HG02870 (cell line): ENCODE measurements at regions not wholly inside any gene's neighbourhood (a gene's known extent, or its start where the extent isn't known, plus 50 kb on each side); places are given as distances from the start of the nearest gene placed in this dataset.

Source experiments
- ATAC-seq: cut with Tn5 transposase; IDR thresholded peaks from one replicate; pipeline ENCODE4 v1.9.1; 2021; ENCODE audit warnings: mild to moderate bottlenecking, moderate library complexity; ENCODE audit not compliant: unreplicated experiment

GRCh38 chr9:95627802-95628201 is 111.0 kb upstream of the PTCH1 start:
- ATAC-seq: no peak

- no peak for ATAC-seq
Measured at GRCh38 chr9:95626885-95627558, 110.3 kb upstream of the PTCH1 start.

DNA sequence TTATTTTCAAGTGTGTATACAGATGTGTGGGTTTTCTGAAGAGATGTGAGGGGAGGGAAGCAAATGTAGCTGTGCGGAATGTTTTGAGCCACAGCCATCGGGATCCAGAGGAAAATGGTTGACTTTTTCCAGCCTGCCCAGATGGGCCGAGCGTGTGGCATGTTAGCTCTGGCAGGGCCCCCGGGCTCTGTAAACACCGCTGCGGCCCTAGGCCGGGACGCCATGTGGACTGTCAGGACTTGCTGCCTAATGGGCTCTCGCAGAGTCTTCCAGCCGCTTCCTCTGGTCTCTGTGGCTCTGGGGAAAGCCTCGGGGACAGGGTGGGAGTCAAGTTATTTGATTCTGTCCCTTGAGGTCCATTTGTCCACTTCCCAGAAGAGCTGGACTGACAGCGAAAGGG is 109.6 kb upstream of the PTCH1 start:
- ATAC-seq: no peak

DNA sequence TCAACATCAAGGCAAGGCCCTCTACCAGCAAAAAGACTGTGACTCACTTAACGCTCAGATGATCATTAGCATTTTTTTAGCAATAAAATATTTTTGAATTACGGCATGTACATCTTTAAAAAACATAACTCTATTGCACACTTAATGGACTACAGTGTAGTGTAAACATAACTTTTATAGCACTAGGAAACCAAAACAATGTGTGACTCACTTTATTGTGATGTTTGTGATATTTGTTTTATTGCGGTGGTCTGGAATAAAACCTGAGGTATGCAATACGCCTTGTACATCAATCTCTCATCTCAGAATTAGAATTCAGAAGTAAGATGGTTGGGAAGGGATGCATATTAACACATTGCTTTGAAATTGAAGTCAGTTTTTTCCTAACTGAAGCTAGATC is 106.9 kb upstream of the PTCH1 start:
- ATAC-seq: no peak

DNA sequence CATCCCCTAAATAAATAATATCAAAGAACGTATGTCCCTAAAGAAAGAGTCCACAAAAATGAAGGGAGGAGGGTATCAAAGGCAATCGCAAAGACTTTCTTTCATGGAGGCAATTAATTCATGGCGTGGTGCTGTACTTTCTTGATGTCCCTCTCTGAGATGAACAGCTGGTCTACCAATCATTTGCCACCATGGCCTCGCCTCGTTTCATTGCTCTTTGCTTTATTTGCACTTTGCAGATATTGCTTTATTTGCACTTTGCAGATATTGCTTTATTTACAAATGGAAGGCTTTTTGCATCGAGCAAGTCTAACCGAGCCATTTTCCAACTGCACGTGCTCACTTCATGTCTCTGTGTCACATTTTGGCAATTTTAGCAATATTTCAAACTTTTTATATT is 104.0 kb upstream of the PTCH1 start:
- ATAC-seq: no peak

GRCh38 chr9:95620314-95620713 is 103.5 kb upstream of the PTCH1 start:
- ATAC-seq: no peak

DNA sequence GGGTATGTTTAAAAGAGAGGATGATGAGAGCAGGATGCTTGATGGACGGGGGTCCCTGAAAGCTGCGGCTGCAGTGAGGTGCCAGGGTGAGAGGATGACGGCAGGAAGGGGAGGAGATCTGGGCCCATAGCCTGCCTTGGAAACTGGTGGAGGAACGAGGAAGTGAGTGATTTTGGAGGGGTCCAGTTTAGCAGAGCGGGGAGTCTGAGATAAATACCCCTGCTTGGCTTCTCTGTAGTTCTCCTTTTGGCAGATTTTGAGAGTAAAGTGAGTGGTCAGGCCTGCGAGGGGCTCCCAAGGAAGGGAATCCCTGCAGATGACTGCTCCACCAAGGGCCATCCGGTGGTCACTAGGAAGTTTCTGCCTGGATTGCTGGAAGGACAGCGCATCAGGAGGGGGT is 98.5 kb upstream of the PTCH1 start:
- ATAC-seq: no peak

DNA sequence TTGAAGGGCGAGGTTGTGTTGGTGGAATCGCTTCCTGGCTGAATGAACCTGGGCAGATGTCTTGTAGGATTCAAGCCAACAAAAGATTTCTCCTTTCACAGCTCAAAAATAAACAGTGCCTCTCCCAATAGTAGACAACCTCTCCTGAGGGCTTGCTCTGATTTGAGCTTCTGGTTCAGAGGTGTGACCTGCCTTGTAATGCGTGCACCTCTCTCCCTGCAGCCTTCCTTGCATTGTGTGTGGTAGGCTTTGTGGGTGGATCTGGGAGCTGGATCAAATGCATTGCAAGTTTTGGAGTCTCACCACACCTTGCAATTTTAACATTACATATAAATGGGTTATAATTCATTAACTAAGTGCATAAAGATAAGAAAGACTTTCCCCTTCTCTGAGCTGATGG is 96.9 kb upstream of the PTCH1 start:
- no peak for ATAC-seq

DNA sequence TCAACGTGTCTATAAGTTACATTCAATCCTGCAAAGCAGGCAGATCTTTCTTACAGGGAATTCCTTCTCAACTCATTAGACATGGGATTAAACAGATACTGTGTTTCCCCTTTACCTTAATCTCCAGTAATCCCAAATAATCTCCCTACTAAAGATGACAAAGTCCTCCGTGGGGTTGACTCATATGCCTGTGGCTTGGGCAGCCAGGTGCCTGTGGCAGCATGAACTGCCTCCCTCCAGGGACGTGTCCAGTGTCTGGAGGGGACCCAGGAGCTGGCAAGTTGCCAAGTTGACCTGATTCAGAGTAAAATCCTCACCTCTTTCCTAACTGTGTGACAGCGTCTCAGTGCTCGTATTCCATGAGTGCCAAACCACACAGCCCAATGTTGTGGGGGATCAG is 94.6 kb upstream of the PTCH1 start:
- no peak for ATAC-seq

GRCh38 chr9:95610006-95610785 is 93.4 kb upstream of the PTCH1 start:
- ATAC-seq: no peak

DNA sequence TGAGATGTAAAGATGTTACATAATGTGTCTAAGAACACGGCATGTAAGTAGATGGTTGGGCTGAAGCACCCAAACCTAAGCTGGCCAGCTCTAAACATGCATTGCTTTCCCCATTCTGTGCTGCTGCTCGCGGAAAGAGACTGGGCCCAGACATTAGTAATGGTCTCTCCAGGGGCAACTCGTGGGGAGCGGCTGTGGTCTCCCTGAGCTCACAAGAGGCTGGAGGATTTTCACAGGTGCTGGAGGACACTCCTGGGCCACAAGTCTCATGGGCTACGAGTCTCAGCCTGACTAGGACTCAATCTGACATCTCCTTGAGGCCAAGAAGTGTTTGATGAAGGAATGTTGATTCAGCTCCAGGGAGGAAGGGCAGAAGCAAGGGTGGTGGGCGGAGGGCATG is 92.7 kb upstream of the PTCH1 start:
- ATAC-seq: no peak

GRCh38 chr9:95608341-95608740 is 91.6 kb upstream of the PTCH1 start:
- ATAC-seq: no peak

DNA sequence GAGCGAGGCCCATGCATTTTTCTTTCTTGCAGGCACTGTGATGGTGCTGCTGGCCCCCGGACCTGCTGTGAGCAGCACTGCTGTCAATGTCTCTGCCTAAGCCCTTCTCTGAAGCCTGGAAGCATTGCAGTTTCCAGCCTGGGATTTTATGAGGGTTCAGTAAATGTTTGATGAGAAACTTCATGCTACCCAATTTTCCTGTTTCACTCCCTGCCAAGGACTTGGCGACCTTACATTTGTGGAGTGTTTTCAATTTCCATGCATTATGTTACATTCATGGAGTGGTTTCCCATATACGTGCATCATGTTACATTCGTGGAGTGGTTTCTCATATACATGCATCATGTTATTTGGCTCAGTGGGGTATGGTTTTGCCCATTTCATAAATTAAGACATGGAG is 90.7 kb upstream of the PTCH1 start:
- no peak for ATAC-seq

- no peak for ATAC-seq
Measured at GRCh38 chr9:95606489-95607350, 89.9 kb upstream of the PTCH1 start.

DNA sequence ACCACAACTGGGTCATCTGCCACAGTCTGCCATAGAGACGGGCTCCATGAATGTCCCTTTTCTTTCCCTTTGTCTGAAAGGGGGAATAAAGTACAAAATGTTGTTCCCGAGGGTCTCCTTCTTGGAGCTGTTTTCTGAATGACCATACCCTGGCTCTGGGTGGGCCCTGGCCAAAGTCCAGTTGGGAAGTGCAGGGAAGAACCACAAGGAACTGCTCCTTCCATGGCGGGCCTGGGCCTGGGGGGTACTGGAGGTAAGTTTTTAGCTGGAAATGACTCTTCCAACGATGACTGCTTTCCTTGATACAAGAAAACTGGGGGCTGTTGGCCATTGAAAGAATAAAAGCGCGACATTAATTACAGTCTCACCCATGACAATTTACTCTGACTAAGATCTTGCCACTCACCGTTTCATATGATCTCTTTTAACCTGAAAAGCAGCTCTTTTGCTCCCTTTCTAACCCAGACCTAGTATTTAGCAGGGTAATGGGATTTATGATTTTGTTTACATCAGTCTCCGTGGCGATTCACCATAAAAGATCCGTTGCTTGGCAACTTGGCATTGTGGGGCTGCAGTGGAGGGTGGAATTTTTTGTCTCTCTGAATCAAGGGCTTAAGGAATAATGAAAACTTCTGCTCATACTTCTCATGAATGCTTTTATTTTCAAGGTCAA is 89.2 kb upstream of the PTCH1 start:
- no peak for ATAC-seq

DNA sequence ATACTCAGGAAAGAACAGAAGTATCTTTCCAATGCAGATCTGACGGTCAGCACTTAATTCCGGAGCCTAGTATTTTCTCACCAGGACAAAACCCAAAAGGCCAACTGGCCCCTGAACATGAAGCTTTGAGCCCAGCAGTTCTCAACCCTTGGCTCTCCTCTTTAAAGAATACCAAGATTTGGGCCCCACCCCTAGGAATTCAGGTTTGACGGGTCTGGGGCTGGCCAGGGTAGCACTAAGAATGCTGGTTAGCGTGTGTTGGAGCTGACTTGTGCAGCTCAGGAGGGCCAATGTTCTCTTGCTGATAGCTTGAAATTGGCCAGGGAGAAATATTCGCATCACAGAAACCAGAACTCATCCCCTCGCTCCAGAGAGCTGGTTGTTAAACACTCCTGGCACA is 88.3 kb upstream of the PTCH1 start:
- no peak for ATAC-seq

GRCh38 chr9:95598236-95598635 is 81.5 kb upstream of the PTCH1 start:
- no peak for ATAC-seq

DNA sequence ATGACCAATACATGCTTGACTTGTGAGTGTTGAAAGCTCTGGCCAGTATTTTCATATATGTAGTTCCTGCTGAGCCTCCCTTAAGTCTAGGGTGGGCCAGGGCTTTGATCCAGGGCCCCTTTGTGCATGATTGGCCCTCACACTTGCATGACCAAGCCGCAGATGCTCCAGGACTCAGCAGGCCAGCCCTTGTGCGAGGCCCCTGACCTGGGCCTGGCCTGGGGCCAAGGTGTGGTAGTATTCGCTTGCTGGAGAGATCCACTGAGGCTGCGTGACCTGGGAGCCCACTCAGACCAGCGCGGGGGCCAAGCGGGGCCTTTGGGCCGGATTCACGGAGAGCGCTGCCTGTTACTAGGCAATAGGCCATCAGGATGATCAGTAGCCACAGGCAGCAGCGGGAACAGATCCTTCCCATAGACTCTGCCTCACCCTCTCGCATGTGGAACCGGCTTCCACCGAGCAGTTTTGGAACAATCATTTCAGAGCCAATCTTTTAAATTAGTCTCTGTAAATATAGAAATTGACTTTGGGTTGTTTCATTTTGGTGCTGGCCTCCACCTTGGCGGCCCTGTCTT is 79.0 kb upstream of the PTCH1 start:
- no peak for ATAC-seq

- ATAC-seq: no peak
Measured at GRCh38 chr9:95592931-95593330, 76.2 kb upstream of the PTCH1 start.

DNA sequence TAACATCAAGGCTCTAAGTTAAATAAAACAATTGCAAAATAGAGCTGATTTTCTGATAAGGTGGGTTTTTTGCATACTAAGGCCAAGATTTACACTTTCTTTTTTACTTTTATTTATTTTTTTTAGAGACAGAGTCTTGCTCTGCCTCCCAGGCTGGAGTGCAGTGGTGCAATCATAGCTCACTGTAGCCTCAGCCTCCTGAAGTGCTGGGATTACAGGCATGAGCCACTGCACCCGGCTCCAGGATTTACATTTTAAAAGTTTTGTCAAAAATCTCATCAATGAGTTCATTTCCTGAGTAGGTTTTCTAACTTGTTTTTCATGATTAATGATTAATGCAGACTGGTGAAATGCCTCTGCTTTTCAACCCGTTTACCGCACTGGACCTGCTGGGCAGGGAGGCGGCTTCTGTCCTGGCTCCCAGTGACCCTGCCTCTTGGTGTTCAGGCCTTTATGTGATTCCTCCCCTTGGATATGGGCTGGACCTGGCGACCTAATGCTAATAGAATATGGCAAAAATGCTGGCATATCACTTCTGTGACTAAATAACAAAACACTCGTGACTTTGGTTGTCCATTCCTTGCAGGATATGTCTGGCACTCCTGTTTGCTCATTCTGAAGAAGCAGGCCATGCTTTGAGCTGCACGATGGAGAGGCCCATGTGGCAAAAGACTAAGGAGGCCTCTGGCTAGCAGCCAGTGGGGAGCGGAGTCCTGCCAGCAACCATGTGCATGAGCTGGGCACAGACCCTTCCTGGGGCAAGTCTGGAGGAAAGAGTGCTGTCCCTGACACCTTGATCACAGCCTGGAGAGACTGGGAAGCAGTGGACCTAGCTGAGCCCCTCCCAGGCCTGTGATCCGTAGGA is 72.2 kb upstream of the PTCH1 start:
- ATAC-seq: no peak
